Fibroblast of the conjunctiva (primary cell): ENCODE measurements at regions not wholly inside any gene's neighbourhood (a gene's known extent, or its start where the extent isn't known, plus 50 kb on each side); places are given as distances from the start of the nearest gene placed in this dataset.

Experiments
- DNase-seq: peaks from one replicate; pipeline ENCODE4 v3.0.0-alpha.2; 2010; ENCODE audit warnings: low read depth

DNA sequence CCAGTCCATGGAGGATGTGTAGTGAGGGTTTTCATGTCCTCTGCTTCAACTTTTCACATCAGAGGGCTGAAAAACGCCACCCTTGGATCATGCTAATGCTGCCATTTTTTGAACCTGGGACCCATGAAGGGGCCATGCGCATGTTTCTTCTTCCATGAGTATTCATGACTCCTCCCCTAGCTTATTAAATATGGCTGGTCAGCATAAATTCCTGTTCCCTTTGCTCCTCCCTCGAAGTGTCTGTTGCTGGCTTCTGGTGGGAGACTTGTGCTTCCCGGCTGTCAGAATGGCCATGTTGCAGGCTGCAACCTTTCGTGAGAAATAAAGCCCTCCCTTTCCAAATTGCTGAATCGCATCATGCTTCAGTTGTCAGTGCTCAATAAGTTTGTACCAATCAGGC lies 711.2 kb upstream of the KIRREL3 start:
- DNase-seq = no peak

- DNase-seq = no peak
These were observed 710.3 kb upstream of the KIRREL3 start for GRCh38 chr11:127710831-127711230.

- DNase-seq = no peak
These were observed 709.4 kb upstream of the KIRREL3 start for GRCh38 chr11:127709960-127710359.

DNA sequence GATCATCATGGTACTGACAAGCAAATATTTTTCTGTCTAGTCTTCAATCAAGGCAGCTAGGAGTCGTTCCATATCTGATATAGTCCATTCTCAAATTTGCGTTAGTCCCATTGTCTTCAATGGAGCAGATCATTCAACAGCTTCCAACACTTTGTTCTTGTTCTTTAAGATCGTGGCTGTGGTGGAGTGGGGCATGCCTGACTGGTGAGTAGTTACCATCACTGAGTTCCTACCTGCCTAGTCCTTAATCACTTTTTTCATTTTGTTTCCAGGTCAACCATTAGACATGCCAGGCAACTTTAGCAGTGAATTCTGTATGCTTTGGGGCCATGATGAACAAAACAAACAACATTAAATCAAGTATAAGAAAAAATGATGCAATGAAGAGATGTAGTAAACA lies 693.1 kb upstream of the KIRREL3 start:
- no peak for DNase-seq

DNA sequence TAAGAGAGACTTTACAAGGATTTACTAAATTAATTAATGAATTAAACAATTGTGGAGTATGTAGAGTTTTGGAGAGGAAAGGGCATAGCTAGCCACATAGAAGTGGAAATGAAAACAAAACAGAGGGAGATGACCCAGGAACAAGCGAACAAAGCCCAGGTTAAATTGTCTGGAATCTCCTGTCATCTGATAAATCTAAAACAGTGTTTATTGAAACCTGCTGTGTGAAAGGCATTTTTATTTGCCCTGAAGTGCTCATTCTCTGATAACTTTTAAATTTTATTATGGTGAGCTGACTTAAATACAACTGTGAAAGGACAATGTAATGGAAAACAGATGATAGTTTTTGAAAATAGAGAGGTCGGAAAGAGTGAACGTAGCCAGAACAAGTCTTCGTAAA lies 682.8 kb upstream of the KIRREL3 start:
- DNase-seq = no peak

- DNase-seq = no peak
These were observed 679.4 kb upstream of the KIRREL3 start for GRCh38 chr11:127679816-127680545.

- no peak for DNase-seq
These were observed 678.1 kb upstream of the KIRREL3 start for GRCh38 chr11:127678631-127679030.

GRCh38 chr11:127677660-127678425 lies 677.3 kb upstream of the KIRREL3 start:
- DNase-seq = no peak

DNA sequence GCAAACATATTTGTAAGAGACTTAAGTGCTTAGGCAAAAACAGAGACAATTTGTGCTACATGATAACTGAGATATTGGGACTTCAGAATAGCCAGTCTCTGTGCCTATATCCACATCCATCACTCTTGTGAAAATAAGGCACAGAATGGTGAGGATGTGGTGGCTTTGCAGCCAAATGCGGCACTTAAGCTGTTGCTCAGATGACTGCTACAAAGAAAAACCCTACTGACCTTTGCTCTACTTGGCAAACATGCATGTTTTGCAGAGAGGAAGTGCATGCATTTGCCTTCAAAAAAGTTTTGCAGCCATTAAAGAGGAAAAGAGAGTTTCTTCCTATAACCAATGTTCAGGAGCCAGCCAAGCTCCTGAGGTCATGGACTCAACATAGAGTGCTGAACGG lies 675.0 kb upstream of the KIRREL3 start:
- DNase-seq = no peak

GRCh38 chr11:127674754-127675153 lies 674.2 kb upstream of the KIRREL3 start:
- DNase-seq = no peak

DNA sequence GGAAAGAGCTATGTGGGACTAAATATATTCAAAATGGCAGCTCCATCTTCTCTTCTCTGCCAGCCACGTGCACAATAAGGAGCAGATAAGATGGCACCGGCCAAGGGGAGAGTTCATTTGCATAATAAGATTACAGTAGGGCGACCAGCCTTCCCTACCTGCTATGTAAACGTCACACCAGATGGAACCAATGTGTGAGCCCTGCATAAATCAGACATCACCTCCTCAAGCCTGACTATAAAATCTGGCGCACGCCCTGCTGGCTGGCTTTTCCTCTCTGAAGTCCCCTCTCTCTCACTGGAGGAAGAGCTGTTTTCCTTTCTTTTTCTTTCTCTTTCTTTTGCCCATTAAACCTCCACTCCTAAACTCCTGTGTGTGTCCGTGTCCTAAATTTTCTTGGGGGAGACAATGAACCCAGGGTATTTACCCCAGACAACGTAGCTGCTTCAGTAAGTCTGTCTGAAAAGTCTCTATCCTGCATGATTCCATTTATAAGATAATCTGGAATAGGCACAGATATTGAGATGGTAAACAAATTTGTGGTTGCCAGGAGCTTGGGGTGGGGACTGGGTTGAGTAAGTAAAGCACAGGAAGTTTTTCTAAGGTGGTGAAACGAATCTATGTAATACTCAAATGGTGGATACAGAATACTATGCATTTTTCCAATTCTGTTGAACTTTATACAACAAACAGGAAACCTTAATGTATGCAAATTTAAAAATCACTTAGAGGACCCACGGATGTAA lies 670.0 kb upstream of the KIRREL3 start:
- no peak for DNase-seq

DNA sequence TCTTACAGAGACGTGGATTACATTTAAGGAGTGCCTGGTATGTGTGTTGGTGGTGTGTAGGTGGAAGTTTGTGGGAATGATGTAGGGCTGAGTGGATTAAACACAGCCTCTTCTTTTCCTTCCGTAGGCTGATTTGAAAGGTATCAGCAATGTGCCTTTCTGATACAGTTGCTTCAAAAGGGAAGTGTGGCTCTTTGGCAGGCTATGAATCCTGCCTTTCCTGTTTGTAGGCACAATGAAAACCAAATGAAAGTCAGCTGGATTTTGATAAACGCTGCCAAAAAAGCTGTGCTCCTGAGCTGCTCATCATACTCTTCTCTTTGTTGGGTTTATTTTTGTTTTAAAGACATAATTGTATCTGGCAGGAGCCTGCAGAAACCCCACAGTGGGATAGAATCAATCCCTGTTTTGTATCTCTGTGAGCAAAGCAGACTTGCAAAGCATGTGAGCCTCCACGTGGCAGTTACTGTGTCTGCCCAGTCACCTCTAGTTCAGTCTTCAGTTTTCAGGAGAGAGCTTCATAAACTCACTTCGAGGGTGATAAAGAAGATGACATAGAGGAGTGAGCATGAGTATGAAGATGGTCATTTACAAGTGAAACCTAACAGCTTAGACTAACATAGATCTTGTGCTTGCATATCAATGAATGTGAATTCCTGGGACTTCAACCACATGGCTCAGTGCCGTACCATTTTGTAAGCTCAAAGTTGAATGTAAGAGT lies 655.7 kb upstream of the KIRREL3 start:
- DNase-seq = no peak

- no peak for DNase-seq
These were observed 652.5 kb upstream of the KIRREL3 start for GRCh38 chr11:127653076-127653475.

GRCh38 chr11:127651888-127652221 lies 651.3 kb upstream of the KIRREL3 start:
- DNase-seq = no peak

- DNase-seq = no peak
These were observed 650.8 kb upstream of the KIRREL3 start for GRCh38 chr11:127651175-127651887.

GRCh38 chr11:127649958-127650357 lies 649.4 kb upstream of the KIRREL3 start:
- DNase-seq = no peak

- no peak for DNase-seq
These were observed 648.5 kb upstream of the KIRREL3 start for GRCh38 chr11:127649071-127649470.

DNA sequence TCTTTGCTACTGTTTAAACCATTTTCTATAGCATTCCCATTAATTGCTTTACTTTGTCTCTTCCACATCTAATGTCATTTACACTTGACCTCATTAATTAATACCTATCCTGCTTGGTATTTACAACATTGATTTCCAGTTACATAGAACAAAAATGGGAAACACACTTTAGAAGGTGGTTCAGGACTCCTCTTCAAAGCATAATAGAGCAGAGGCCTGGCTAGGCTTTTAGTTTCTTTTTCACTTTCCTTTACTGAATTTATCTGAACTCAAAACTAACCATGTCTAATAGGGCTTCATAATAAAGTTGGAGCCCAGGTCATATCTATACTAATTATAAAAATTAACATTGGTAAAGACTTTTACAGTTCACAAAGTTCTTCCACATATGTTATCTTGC lies 648.0 kb upstream of the KIRREL3 start:
- no peak for DNase-seq

DNA sequence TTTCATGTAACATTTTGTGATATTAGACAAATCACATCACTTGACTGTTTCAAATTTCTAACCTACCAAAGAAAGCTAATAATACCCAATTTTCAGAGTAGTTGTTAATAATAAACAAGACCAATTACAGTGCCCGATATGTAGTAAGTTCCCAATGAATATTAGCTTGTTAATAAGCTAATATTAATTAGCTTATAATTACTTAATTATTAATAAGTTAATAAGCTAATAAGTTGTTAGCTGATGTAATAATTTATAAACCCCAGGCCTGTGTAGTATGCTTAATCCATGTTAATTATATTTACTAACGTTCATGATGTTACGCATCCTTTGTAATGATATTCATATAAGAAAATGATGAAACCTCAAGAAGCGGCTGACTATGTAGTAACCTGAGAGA lies 643.8 kb upstream of the KIRREL3 start:
- no peak for DNase-seq

DNA sequence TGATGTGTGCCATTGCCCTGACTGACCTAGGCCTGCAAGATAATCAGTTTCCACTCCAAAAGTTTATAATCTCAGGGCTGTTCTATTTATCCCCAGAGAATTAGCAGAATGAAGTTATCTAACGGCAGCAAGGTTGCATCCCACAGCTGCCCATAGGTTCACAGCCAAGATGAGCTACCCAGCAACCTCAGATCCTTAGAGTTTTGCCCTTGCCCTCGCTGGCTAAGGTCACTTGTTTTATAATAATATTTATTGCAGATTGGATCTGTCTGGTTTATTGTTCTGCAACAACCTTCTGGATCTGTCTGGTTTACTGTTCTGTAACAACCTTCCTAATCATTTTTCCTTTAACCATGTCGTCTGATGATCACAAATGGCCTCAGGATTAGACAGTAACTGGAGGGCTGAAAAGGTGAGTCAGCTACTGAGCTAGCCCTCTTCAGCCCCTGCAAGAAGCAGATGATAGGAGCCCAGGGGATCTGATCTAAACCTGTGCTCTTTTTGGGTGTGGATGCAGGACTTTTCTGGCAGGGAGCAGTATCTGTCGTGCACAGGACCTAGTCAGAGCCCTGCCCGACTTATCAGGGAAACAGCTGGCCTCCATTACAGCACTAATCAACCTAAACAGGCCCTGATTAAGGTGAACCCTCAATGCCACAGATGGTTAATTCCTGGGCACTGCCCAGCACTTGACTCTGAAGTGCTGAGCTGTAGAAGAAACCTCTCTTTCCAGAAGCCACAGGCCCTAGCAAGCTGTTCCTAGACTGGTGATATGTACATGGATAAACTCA lies 642.9 kb upstream of the KIRREL3 start:
- no peak for DNase-seq
